Activated CD8-positive, alpha-beta T cell treated with anti-CD3 and anti-CD28 coated beads for 36 hours (primary cell): ENCODE measurements at regions not wholly inside any gene's neighbourhood (a gene's known extent, or its start where the extent isn't known, plus 50 kb on each side); places are given as distances from the start of the nearest gene placed in this dataset.

Source experiments
- ATAC-seq: fragments of 200-7000 bp; cut with Tn5 transposase; one replicate; pipeline ENCODE4 v1.10.0; 2021; ENCODE audit warnings: mild to moderate bottlenecking, moderate library complexity
- CTCF ChIA-PET: fragments of 350-600 bp; sonication (Branson Sonifier 250); formaldehyde crosslinking; loops from one replicate; lab custom pipeline; 2021; ENCODE audit warnings: antibody characterized with exemption; lab: Charles Lee
- POLR2A ChIA-PET: fragments of 350-600 bp; sonication (Branson Sonifier 250); formaldehyde crosslinking; loops from one replicate; lab custom pipeline; 2021; ENCODE audit warnings: antibody characterized with exemption; lab: Charles Lee
- DNase-seq: peaks from one replicate; pipeline ENCODE4 v3.0.0-alpha.2; 2020
- H3K27ac Mint-ChIP-seq: one replicate; pipeline ENCODE4 v1.8.0; 2021; ENCODE audit warnings: mild to moderate bottlenecking, mixed read lengths
- H3K27me3 Mint-ChIP-seq: one replicate; pipeline ENCODE4 v1.8.0; 2021; ENCODE audit warnings: mixed read lengths
- H3K36me3 Mint-ChIP-seq: one replicate; pipeline ENCODE4 v1.8.0; 2021; ENCODE audit warnings: low read depth, mixed read lengths
- H3K4me1 Mint-ChIP-seq: one replicate; pipeline ENCODE4 v1.8.0; 2021; ENCODE audit warnings: low read depth, mixed read lengths
- H3K4me3 Mint-ChIP-seq: one replicate; pipeline ENCODE4 v1.8.0; 2021; ENCODE audit warnings: mild to moderate bottlenecking, moderate library complexity, mixed read lengths
- H3K9me3 Mint-ChIP-seq: one replicate; pipeline ENCODE4 v1.8.0; 2021; ENCODE audit warnings: mixed read lengths
- CTCF ChIP-seq: fragments of 200-600 bp; IDR thresholded peaks from one replicate; pipeline ENCODE4 v1.8.0; 2022; ENCODE audit warnings: antibody characterized with exemption, mild to moderate bottlenecking
- intact Hi-C: fragments of 100-400 bp; cut with micrococcal nuclease; formaldehyde crosslinking; loops from one replicate; pipeline ENCODE4 v1.10.0; 2022

- Mint-ChIP-seq H3K27ac (no peak overlapping the region), H3K36me3 (no peaks in the 10 kb centered on the region), H3K4me3 (no peak overlapping the region), H3K4me1 (no peaks in the 10 kb centered on the region), H3K9me3 (no peaks in the 10 kb centered on the region), H3K27me3 (peaks cover 3% of the 10 kb centered on the region)
- ATAC-seq (no peak), DNase-seq (no peak)
- ChIA-PET CTCF (interaction anchor here (0.5 kb wide), 1 partner anchor 246 kb away, joined by 3 read pairs; no protein-coding TSS in a partner anchor), POLR2A (no interaction called here)
- TF ChIP-seq CTCF: no peak
- intact Hi-C loops: no loop called here
Observed at GRCh38 chr16:9205661-9206060, 114.2 kb downstream of the HAPSTR1 start.

GRCh38 chr16:9206156-9206555, 114.7 kb downstream of the HAPSTR1 start:
- no peak overlapping the region for H3K4me3 Mint-ChIP-seq
- no peaks in the 10 kb centered on the region for H3K36me3 Mint-ChIP-seq
- H3K27me3 Mint-ChIP-seq: peaks cover 3% of the 10 kb centered on the region
- ATAC-seq: no peak
- no peaks in the 10 kb centered on the region for H3K4me1 Mint-ChIP-seq
- no peak for DNase-seq
- H3K9me3 Mint-ChIP-seq: no peaks in the 10 kb centered on the region
- POLR2A ChIA-PET: no interaction called here
- CTCF ChIA-PET: interaction anchor here (0.5 kb wide), 1 partner anchor 245 kb away, joined by 3 read pairs; no protein-coding TSS in a partner anchor
- H3K27ac Mint-ChIP-seq: no peak overlapping the region
- TF ChIP-seq CTCF: no peak
- intact Hi-C loops: no loop called here

GRCh38 chr16:9212621-9213020, 121.2 kb downstream of the HAPSTR1 start:
- intact Hi-C loops: no loop called here
- ATAC-seq (no peak), DNase-seq (no peak)
- peaks cover 1% of the 10 kb centered on the region for H3K27me3 Mint-ChIP-seq
- ChIA-PET CTCF (no interaction called here), POLR2A (no interaction called here)
- H3K9me3 Mint-ChIP-seq: no peaks in the 10 kb centered on the region
- no peak overlapping the region for H3K27ac Mint-ChIP-seq
- H3K4me1 Mint-ChIP-seq: no peaks in the 10 kb centered on the region
- no peak for TF ChIP-seq CTCF
- no peaks in the 10 kb centered on the region for H3K36me3 Mint-ChIP-seq
- H3K4me3 Mint-ChIP-seq: no peak overlapping the region

GRCh38 chr16:9219813-9220212, 128.4 kb downstream of the HAPSTR1 start:
- ChIA-PET POLR2A (no interaction called here), CTCF (no interaction called here)
- ATAC-seq: no peak
- no peak for DNase-seq
- intact Hi-C loops: no loop called here
- Mint-ChIP-seq H3K4me1 (no peaks in the 10 kb centered on the region), H3K27me3 (peaks cover 4% of the 10 kb centered on the region), H3K36me3 (no peaks in the 10 kb centered on the region), H3K9me3 (no peaks in the 10 kb centered on the region), H3K27ac (no peak overlapping the region), H3K4me3 (no peak overlapping the region)
- no peak for TF ChIP-seq CTCF

- DNase-seq: peak; percentile 15
- TF ChIP-seq CTCF: no peak
- H3K36me3 Mint-ChIP-seq: no peaks in the 10 kb centered on the region
- H3K27me3 Mint-ChIP-seq: peaks cover 5% of the 10 kb centered on the region
- no peak for ATAC-seq
- no peaks in the 10 kb centered on the region for H3K9me3 Mint-ChIP-seq
- H3K27ac Mint-ChIP-seq: no peak overlapping the region
- ChIA-PET POLR2A (no interaction called here), CTCF (no interaction called here)
- no peak overlapping the region for H3K4me3 Mint-ChIP-seq
- intact Hi-C loops: no loop called here
- no peaks in the 10 kb centered on the region for H3K4me1 Mint-ChIP-seq
Observed at GRCh38 chr16:9225527-9226316, 134.3 kb downstream of the HAPSTR1 start.
